ENCODE measurements at regions not wholly inside any gene's neighbourhood (a gene's known extent, or its start where the extent isn't known, plus 50 kb on each side); places are given as distances from the start of the nearest gene placed in this dataset.

DNA sequence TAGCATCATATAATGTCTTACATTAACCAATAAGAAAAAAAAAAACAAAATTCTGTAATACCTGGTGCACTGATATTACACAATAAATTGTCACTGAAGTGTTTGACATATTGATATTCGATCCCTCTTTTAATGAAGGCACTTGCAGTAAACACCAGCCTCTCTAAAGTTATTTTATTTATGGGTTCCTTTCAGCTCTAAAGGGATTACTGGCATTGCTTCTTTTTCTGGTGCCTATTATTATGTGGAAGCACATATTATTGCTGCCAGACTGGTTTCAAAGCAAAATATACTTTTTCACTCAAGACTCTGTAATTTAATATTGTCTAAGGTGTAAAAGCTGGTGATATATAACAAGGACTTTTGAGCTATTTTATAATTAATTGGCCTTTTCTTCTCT is 1090.5 kb downstream of the TRHDE start:
- no peaks in the 10 kb centered on the region for H3K36me3 ChIP-seq (ENCODE audit: control insufficient read depth in 2 of 4, insufficient read depth in 4 of 4, low read length in 3 of 4)
- no peaks in the 10 kb centered on the region for H3K79me1 ChIP-seq (ENCODE audit: low read depth, low read length)
- no peak overlapping the region for H3K9ac ChIP-seq (replicated peaks in 1 of 4; ENCODE audit: extremely low read depth in 1 of 4, low read depth in 3 of 4, low read length in 3 of 4)
- H2BK20ac ChIP-seq (ENCODE audit: low read length), result no peak overlapping the region
- H4K20me1 ChIP-seq (replicated peaks in 1 of 2; ENCODE audit: control insufficient read depth in 1 of 2, insufficient read depth in 2 of 2, low read length in 2 of 2), result no peaks in the 10 kb centered on the region
- H3K79me2 ChIP-seq (ENCODE audit: control insufficient read depth in 1 of 2, insufficient read depth in 2 of 2, low read length in 2 of 2), result no peaks in the 10 kb centered on the region
- FAIRE-seq (no peak), DNase-seq (ENCODE audit: low read depth in 1 of 2, low spot score in 2 of 2) (no peak)
- no peak for TF ChIP-seq HDAC6 (IDR thresholded peaks at IDR 0.05; ENCODE audit: low read depth, low read length)
- TF ChIP-seq CEBPB (IDR thresholded peaks at IDR 0.05; ENCODE audit: low read depth, low read length), result no peak
- TF ChIP-seq SUZ12 (IDR thresholded peaks at IDR 0.05; ENCODE audit: low read length), result no peak
- no peak for TF ChIP-seq BCL11A (IDR thresholded peaks at IDR 0.05; ENCODE audit: low read depth in 2 of 2, low read length in 2 of 2)
- no peak overlapping the region for H3K56ac ChIP-seq (replicated peaks; ENCODE audit: insufficient read length, low read depth, low read length)
- H3K9me3 ChIP-seq (ENCODE audit: insufficient read depth in 2 of 2, low read depth in 1 of 2, low read length in 1 of 2), result no peaks in the 10 kb centered on the region
- H3K23ac ChIP-seq (ENCODE audit: insufficient read length), result no peak overlapping the region
- H3K4me1 ChIP-seq (replicated peaks in 1 of 4; ENCODE audit: control insufficient read depth in 3 of 4, insufficient read depth in 4 of 4, low read length in 3 of 4), result peaks cover 0 to 4% (median 0%) of the 10 kb centered on the region in 4 experiments; a peak in 1 of 7 replicates
- H3K14ac ChIP-seq (ENCODE audit: insufficient read length), result no peak overlapping the region
- no peak overlapping the region for H2AK5ac ChIP-seq (ENCODE audit: low read depth, low read length)
- no peak overlapping the region for H3K18ac ChIP-seq (ENCODE audit: extremely low read depth, low read length)
- ChIA-PET CTCF (ENCODE audit: partially characterized antibody) (no interaction called here), POLR2A (ENCODE audit: partially characterized antibody) (no interaction called here)
- WGBS, 2 experiments (ENCODE audit: extremely low coverage in 1 of 2, insufficient coverage in 1 of 2, insufficient read length in 1 of 2, insufficient replicate concordance in 2 of 2, low coverage in 1 of 2, low lambda C conversion rate in 2 of 2, missing lambda C conversion rate in 1 of 2), result 75% methylated on average over 1 of the region's 1 CpG; no CpG with 5 or more reads in 1 of the 2 experiments
- no peak overlapping the region for H2BK5ac ChIP-seq (ENCODE audit: low read depth, low read length)
- H4K91ac ChIP-seq (replicated peaks; ENCODE audit: insufficient read length, low read length), result no peak overlapping the region
- no peak overlapping the region for H2BK120ac ChIP-seq (replicated peaks; ENCODE audit: low read depth, low read length)
- no peak overlapping the region for H4K5ac ChIP-seq (ENCODE audit: insufficient read length, low read depth, low read length)
- H3K4me2 ChIP-seq (ENCODE audit: insufficient read depth in 1 of 2, low read depth in 2 of 2, low read length in 2 of 2), result no peak overlapping the region
- H3K23me2 ChIP-seq (ENCODE audit: low read depth, low read length), result no peaks in the 10 kb centered on the region
- H2BK12ac ChIP-seq (ENCODE audit: low read depth, low read length), result no peak overlapping the region
- H3K27ac ChIP-seq (ENCODE audit: low read depth, low read length), result no peak overlapping the region
- no peak overlapping the region for H2BK15ac ChIP-seq (ENCODE audit: low read length)
- no peak overlapping the region for H2AFZ ChIP-seq (ENCODE audit: low read length)
- H3K4me3 ChIP-seq (ENCODE audit: extremely low read depth in 1 of 4, insufficient read depth in 2 of 4, low read depth in 3 of 4, low read length in 4 of 4), result no peak overlapping the region
- no peaks in the 10 kb centered on the region for H3K27me3 ChIP-seq (replicated peaks in 1 of 4; ENCODE audit: control insufficient read depth in 3 of 4, extremely low read depth in 1 of 4, insufficient read depth in 3 of 4, low read length in 3 of 4)
- H4K8ac ChIP-seq (ENCODE audit: extremely low read depth, insufficient read depth, low read length), result no peak overlapping the region
- no peak overlapping the region for H3K4ac ChIP-seq (replicated peaks; ENCODE audit: insufficient read length, low read depth, low read length)

Data from H1 (cell line).